GM23338 (cell line): ENCODE measurements at regions not wholly inside any gene's neighbourhood (a gene's known extent, or its start where the extent isn't known, plus 50 kb on each side); places are given as distances from the start of the nearest gene placed in this dataset.

Experiments
- CREB1 ChIP-seq: fragments of 250-450 bp; sonication (Bioruptor Pico); IDR thresholded peaks from 2 replicates; pipeline ENCODE4 v1.5.0; 2020; ENCODE audit warnings: low read depth, mild to moderate bottlenecking, moderate library complexity
- EZH2 ChIP-seq: fragments of 200-600 bp; sonication (generic); IDR thresholded peaks from one replicate; pipeline ENCODE4 v1.8.0; 2017; ENCODE audit warnings: antibody characterized with exemption, mild to moderate bottlenecking, low read depth; ENCODE audit not compliant: unreplicated experiment
- EZH2phosphoT487 ChIP-seq: fragments of 200-600 bp; sonication (generic); IDR thresholded peaks from one replicate; pipeline ENCODE4 v1.8.1; 2018; ENCODE audit warnings: antibody characterized with exemption; ENCODE audit not compliant: unreplicated experiment
- JUNB ChIP-seq: IDR thresholded peaks from one replicate; pipeline ENCODE4 v1.6.1; 2016; ENCODE audit warnings: antibody characterized with exemption; ENCODE audit not compliant: unreplicated experiment
- NANOG ChIP-seq: IDR thresholded peaks from 2 replicates; pipeline ENCODE4 v1.6.1; 2016; ENCODE audit warnings: antibody characterized with exemption, borderline replicate concordance
- POLR2AphosphoS5 ChIP-seq: IDR thresholded peaks from 2 replicates; pipeline ENCODE4 v1.6.1; 2016; ENCODE audit warnings: antibody characterized with exemption, low read depth
- STAT1 ChIP-seq: IDR thresholded peaks from one replicate; pipeline ENCODE4 v1.6.1; 2016; ENCODE audit warnings: antibody characterized with exemption; ENCODE audit not compliant: unreplicated experiment
- ZNF114 ChIP-seq: fragments of 250-450 bp; sonication (Bioruptor Pico); IDR thresholded peaks from 2 replicates; pipeline ENCODE4 v1.5.0; 2020; ENCODE audit warnings: mild to moderate bottlenecking, moderate library complexity
- ZNF331 ChIP-seq: fragments of 250-450 bp; sonication (Bioruptor Pico); IDR thresholded peaks from 2 replicates; pipeline ENCODE4 v1.5.0; 2020; ENCODE audit warnings: low read depth, mild to moderate bottlenecking, moderate library complexity
- TF ChIP-seq, protein P1 (sequence below), 2 experiments: fragments of 200-600 bp in 1 of 2; sonication (generic) in 1 of 2; conservative IDR thresholded peaks; 2 replicates each; pipeline versions ENCODE4 v1.5.1 to v1.6.1; 2016 to 2017; ENCODE audit warnings: antibody characterized with exemption in 2 of 2, low read depth in 2 of 2, mild to moderate bottlenecking in 2 of 2, moderate library complexity in 1 of 2
- TF ChIP-seq, protein P2 (sequence below): IDR thresholded peaks from one replicate; pipeline ENCODE4 v1.6.1; 2018; ENCODE audit warnings: antibody characterized with exemption; ENCODE audit not compliant: unreplicated experiment
- TF ChIP-seq, protein P3 (sequence below): IDR thresholded peaks from 2 replicates; pipeline ENCODE4 v1.6.1; 2016; ENCODE audit warnings: antibody characterized with exemption

DNA sequence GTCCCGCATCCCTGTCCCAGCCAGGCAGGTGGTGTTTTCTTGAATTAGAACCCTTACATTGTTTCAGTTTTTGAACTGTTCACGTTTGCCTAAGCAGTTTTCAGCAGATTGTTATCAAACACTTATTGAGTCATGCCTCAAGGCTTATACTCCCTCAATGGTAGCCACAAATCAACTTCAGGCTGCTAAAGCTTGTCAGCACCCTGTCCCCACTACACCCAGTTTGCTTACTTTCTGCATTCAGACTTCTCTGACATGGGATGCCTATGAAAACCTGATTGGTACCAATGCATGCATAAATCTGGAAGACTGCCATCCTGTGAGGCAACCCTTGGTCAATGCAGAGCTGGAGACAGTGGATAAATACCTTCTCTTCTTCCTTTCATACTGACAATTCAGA is 225.4 kb downstream of the BTG1 start:
- TF ChIP-seq, protein P1, sequence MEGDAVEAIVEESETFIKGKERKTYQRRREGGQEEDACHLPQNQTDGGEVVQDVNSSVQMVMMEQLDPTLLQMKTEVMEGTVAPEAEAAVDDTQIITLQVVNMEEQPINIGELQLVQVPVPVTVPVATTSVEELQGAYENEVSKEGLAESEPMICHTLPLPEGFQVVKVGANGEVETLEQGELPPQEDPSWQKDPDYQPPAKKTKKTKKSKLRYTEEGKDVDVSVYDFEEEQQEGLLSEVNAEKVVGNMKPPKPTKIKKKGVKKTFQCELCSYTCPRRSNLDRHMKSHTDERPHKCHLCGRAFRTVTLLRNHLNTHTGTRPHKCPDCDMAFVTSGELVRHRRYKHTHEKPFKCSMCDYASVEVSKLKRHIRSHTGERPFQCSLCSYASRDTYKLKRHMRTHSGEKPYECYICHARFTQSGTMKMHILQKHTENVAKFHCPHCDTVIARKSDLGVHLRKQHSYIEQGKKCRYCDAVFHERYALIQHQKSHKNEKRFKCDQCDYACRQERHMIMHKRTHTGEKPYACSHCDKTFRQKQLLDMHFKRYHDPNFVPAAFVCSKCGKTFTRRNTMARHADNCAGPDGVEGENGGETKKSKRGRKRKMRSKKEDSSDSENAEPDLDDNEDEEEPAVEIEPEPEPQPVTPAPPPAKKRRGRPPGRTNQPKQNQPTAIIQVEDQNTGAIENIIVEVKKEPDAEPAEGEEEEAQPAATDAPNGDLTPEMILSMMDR (conservative IDR thresholded peaks at IDR 0.05; ENCODE audit: low read depth in 2 of 2): no peak
- no peak for TF ChIP-seq POLR2AphosphoS5
- TF ChIP-seq, protein P2, sequence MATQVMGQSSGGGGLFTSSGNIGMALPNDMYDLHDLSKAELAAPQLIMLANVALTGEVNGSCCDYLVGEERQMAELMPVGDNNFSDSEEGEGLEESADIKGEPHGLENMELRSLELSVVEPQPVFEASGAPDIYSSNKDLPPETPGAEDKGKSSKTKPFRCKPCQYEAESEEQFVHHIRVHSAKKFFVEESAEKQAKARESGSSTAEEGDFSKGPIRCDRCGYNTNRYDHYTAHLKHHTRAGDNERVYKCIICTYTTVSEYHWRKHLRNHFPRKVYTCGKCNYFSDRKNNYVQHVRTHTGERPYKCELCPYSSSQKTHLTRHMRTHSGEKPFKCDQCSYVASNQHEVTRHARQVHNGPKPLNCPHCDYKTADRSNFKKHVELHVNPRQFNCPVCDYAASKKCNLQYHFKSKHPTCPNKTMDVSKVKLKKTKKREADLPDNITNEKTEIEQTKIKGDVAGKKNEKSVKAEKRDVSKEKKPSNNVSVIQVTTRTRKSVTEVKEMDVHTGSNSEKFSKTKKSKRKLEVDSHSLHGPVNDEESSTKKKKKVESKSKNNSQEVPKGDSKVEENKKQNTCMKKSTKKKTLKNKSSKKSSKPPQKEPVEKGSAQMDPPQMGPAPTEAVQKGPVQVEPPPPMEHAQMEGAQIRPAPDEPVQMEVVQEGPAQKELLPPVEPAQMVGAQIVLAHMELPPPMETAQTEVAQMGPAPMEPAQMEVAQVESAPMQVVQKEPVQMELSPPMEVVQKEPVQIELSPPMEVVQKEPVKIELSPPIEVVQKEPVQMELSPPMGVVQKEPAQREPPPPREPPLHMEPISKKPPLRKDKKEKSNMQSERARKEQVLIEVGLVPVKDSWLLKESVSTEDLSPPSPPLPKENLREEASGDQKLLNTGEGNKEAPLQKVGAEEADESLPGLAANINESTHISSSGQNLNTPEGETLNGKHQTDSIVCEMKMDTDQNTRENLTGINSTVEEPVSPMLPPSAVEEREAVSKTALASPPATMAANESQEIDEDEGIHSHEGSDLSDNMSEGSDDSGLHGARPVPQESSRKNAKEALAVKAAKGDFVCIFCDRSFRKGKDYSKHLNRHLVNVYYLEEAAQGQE: no peak
- TF ChIP-seq CREB1 (CRISPR knock-in tag): no peak
- no peak for TF ChIP-seq EZH2
- no peak for TF ChIP-seq EZH2phosphoT487
- TF ChIP-seq ZNF331: no peak
- no peak for TF ChIP-seq JUNB
- TF ChIP-seq NANOG: no peak
- TF ChIP-seq, protein P3, sequence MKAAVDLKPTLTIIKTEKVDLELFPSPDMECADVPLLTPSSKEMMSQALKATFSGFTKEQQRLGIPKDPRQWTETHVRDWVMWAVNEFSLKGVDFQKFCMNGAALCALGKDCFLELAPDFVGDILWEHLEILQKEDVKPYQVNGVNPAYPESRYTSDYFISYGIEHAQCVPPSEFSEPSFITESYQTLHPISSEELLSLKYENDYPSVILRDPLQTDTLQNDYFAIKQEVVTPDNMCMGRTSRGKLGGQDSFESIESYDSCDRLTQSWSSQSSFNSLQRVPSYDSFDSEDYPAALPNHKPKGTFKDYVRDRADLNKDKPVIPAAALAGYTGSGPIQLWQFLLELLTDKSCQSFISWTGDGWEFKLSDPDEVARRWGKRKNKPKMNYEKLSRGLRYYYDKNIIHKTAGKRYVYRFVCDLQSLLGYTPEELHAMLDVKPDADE: no peak
- TF ChIP-seq ZNF114 (CRISPR knock-in tag): no peak
- TF ChIP-seq STAT1: no peak
